Neural progenitor cell (in vitro differentiated cells): ENCODE measurements at regions not wholly inside any gene's neighbourhood (a gene's known extent, or its start where the extent isn't known, plus 50 kb on each side); places are given as distances from the start of the nearest gene placed in this dataset.

ENCODE experiments used
- EZH2 ChIP-seq: fragments of 200-600 bp; sonication (generic); IDR thresholded peaks from 2 replicates; pipeline ENCODE4 v1.6.1; 2017; ENCODE audit warnings: antibody characterized with exemption, mild to moderate bottlenecking, moderate library complexity
- TF ChIP-seq, protein P1 (sequence below): fragments of 200-600 bp; sonication (generic); IDR thresholded peaks from 2 replicates; pipeline ENCODE4 v1.5.1; 2017; ENCODE audit warnings: antibody characterized with exemption, mild to moderate bottlenecking

- TF ChIP-seq, protein P1, sequence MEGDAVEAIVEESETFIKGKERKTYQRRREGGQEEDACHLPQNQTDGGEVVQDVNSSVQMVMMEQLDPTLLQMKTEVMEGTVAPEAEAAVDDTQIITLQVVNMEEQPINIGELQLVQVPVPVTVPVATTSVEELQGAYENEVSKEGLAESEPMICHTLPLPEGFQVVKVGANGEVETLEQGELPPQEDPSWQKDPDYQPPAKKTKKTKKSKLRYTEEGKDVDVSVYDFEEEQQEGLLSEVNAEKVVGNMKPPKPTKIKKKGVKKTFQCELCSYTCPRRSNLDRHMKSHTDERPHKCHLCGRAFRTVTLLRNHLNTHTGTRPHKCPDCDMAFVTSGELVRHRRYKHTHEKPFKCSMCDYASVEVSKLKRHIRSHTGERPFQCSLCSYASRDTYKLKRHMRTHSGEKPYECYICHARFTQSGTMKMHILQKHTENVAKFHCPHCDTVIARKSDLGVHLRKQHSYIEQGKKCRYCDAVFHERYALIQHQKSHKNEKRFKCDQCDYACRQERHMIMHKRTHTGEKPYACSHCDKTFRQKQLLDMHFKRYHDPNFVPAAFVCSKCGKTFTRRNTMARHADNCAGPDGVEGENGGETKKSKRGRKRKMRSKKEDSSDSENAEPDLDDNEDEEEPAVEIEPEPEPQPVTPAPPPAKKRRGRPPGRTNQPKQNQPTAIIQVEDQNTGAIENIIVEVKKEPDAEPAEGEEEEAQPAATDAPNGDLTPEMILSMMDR: no peak
- TF ChIP-seq EZH2: no peak
These were observed 146.3 kb upstream of the XYLT1 start for GRCh38 chr16:17617021-17617552.
